Islet precursor cell (in vitro differentiated cells): ENCODE measurements at regions not wholly inside any gene's neighbourhood (a gene's known extent, or its start where the extent isn't known, plus 50 kb on each side); places are given as distances from the start of the nearest gene placed in this dataset.

Source experiments
- DNase-seq: peaks from one replicate; pipeline ENCODE4 v3.0.0-alpha.2; 2018

DNA sequence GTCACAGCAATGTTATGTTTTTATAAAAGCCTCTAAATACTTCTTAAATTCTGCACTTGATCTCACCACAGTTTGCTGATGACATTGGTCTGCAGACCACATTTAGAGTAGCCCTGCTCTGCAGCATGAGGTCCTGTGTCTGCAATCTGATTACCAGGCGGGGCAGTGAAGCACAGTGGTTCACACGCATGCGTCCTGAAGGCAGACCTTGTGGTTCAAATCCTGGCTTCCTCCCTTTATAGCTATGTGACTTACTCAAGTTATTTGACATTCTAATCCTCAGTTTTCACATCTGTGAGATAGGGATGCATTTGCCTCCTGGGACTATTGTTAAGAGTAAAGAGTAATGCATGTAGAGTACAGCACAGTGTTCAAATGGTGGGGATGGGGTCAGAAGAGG is 50.3 kb downstream of the BMAL2 start:
- no peak for DNase-seq

DNA sequence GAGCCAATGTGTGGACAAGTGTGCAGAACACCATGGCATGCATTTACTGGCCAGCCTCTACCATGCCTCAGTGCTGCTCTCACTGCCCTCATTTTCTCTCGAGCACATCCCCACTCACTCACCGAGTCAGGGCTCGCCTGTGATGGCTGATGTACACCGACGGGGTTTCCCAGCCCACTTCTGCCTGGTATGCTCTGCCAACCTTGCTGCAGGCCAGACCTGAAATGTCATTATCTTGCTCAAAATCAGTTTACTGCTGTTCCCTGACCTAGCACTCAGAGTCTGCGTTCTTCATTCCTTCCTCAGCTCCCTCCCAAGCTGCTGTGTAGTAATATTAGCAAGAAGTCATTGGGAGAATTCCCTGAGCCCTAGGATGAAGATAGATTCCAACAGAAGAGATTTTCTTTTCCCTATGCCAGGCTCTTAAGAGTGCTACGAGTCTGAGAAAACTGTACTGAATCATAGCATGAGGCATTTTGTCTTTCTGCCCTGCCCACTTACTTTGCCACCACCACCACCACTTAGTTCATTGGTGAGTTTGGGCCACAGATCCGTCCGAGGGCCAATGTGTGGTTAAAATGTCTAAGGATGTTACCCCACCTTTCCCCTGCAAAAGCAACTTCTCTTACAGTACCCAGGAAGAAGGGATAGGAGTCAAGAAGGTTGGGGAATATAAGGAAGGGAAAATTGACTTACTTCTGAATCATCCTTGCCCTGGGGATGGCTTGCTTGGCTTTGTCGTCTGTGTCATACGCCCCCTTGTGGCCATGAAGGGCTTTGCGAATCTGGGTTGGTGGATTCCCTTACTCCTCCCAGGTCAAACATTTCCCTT is 51.0 kb downstream of the BMAL2 start:
- DNase-seq, result peak; percentile 92

DNA sequence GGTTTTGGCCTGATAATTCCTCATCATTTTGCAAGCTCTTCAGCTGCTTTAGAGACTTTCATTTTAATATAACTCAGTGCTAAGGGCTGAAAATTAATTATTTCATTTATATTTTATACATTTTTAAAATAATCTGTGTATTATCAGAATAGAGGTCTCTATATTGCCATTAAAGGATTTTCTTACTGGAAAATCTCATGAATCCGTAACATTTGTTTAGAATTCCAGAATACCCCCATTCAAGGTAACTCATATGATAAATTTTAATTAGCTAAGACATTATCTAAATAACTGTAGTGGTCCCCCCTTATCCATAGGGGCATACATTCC is 51.6 kb downstream of the BMAL2 start:
- DNase-seq, result no peak

DNA sequence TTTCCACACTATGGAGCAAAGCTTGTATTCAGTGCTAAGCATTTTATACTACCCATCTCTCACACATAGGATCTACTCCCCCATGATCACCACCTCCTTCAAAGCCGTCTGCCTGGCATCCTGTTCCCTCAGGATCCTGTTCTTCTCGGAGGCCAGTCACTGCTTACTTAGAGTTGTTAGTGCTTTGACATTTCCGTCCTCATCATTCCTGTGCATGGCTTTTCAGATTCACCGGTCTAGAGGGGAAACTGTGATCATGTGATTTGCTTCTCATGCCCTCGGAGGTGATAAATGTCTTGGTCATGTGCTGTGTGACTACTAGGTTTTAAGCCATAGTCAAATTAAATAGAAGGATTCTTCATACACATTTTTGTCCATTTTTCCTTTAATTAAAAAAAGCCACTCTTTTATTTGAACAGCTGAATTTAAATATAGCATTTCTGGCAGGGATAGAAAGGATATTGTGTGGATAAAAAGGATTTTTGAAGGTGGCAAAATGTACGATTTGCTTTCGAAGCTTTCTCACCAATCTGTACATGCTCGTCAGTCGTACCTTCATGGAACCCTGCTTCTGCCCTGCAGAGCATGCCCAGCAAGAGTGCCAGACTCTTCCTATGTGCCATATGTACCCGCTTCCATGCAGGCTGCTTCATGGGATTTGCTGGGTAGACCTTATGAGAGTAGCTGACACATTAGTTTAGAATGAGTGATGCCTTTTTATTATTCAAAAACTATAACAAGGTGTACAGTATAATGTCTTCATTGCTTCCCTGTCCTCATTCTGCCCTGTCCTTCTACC is 53.3 kb downstream of the BMAL2 start:
- peak; percentile 74 for DNase-seq

GRCh38 chr12:27387473-27387872 is 54.8 kb downstream of the BMAL2 start:
- DNase-seq, result no peak

DNA sequence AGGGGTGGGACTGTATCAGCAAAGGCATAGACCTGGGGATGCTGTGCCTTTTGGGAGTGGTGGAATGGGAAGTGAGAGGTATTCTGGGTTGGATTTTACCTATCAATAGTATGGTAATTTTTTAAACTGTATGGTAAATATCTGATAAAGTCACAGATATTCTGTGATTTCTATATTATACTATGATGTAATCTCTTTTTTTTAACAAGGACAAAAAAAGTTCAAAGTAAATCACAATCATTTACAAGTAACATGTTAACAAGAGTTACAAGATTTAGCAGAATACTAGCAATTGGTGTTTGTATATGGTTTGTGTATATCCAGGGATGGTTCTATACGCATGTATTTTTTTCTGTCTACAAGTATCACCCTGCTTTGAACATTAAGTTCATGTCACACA is 56.0 kb downstream of the BMAL2 start:
- DNase-seq, result no peak

DNA sequence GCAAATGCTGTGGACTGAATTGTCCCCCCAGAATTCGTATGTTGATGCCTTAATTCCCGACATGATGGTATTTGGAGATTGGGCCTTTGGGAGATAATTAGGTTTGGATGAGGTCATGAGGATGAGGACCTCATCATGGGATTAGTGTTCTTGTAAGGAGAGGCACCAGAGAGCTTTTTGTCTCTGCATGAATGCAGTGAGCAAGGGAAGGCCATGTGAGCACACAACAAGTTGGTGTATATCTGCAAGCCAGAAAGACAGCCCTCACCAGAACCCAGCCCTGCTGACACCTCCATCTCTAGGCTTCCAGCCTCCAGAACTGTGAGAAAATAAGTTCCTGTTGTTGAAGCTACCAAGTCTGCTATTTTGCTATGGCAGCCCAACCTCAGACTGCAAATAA is 51.9 kb upstream of the SMCO2 start:
- DNase-seq, result no peak

DNA sequence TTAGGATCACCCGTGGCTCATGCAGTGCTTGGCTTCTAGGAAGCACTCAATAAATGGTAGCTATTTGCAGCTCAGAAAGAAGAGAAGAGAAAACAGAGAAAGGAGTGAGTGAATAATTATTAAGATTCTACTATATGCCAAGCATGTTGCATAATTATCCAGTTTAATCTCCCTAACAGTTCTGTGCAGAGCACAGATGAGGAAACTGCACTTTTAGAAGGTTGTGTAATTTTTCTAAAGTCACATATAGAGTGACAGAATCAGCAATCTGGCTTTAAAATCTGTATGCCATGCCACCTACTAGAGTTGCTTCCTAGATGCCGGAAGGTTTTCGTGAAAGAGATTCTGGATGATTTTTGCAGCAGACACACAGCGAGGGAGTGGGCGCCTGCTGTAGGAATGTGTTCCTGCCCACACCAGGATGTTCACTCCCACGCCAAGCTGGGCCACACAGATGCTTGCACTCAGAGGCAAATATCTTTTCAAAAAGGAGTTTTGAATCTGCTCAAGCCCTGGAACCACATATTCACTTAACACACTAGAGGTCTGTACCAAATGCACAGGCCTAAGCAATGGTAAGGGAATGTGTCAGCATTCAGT is 50.2 kb upstream of the SMCO2 start:
- DNase-seq, result no peak
